ENCODE measurements at regions not wholly inside any gene's neighbourhood (a gene's known extent, or its start where the extent isn't known, plus 50 kb on each side); places are given as distances from the start of the nearest gene placed in this dataset.

DNA sequence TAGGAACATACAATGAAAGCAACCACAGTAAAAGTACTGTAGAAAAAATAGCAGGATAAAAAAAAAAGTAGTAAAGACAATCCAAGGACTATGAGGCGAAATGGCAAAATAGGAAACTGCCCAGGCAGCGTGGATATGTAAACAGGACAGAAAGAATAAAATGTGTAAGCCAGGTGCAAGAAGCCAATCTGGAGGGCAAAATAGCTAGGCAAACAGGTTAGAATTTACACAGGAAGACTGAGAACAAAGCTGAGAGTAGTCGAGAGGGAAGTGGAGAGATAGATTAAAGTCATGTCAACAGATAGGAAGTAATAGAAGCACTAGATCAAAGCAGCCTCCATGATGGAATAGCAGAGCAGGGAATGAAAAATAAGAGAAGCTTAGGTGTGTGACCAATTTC, 124.2 kb upstream of the B3GALT2 start:
- H3K4me3 ChIP-seq (replicated peaks; ENCODE audit: low read depth, low read length) = no peak overlapping the region
- TF ChIP-seq, protein P1, sequence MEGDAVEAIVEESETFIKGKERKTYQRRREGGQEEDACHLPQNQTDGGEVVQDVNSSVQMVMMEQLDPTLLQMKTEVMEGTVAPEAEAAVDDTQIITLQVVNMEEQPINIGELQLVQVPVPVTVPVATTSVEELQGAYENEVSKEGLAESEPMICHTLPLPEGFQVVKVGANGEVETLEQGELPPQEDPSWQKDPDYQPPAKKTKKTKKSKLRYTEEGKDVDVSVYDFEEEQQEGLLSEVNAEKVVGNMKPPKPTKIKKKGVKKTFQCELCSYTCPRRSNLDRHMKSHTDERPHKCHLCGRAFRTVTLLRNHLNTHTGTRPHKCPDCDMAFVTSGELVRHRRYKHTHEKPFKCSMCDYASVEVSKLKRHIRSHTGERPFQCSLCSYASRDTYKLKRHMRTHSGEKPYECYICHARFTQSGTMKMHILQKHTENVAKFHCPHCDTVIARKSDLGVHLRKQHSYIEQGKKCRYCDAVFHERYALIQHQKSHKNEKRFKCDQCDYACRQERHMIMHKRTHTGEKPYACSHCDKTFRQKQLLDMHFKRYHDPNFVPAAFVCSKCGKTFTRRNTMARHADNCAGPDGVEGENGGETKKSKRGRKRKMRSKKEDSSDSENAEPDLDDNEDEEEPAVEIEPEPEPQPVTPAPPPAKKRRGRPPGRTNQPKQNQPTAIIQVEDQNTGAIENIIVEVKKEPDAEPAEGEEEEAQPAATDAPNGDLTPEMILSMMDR (IDR thresholded peaks at IDR 0.05; ENCODE audit: low read length, missing control alignments) = no peak
- no peak for DNase-seq (ENCODE audit: low read depth)

GRCh38 chr1:193309936-193310475, 123.6 kb upstream of the B3GALT2 start:
- H3K4me3 ChIP-seq (replicated peaks; ENCODE audit: low read depth, low read length) = no peak overlapping the region
- no peak for DNase-seq (ENCODE audit: low read depth)
- TF ChIP-seq, protein P1 (IDR thresholded peaks at IDR 0.05; ENCODE audit: low read length, missing control alignments) = no peak

- peak; percentile 34 for DNase-seq (ENCODE audit: low read depth)
- H3K4me3 ChIP-seq (replicated peaks; ENCODE audit: low read depth, low read length) = no peak overlapping the region
- TF ChIP-seq, protein P1 (IDR thresholded peaks at IDR 0.05; ENCODE audit: low read length, missing control alignments) = no peak
Observed at GRCh38 chr1:193308438-193308837, 122.0 kb upstream of the B3GALT2 start.

GRCh38 chr1:193306430-193306829, 120.0 kb upstream of the B3GALT2 start:
- DNase-seq (ENCODE audit: low read depth) = no peak
- H3K4me3 ChIP-seq (replicated peaks; ENCODE audit: low read depth, low read length) = no peak overlapping the region
- TF ChIP-seq, protein P1 (IDR thresholded peaks at IDR 0.05; ENCODE audit: low read length, missing control alignments) = no peak
